HL-60 (cell line): ENCODE measurements at regions not wholly inside any gene's neighbourhood (a gene's known extent, or its start where the extent isn't known, plus 50 kb on each side); places are given as distances from the start of the nearest gene placed in this dataset.

Source experiments
- GABPA ChIP-seq: IDR thresholded peaks from 2 replicates; pipeline ENCODE4 v1.6.1; 2012; ENCODE audit warnings: low read depth
- POLR2AphosphoS5 ChIP-seq: IDR thresholded peaks from 2 replicates; pipeline ENCODE4 v1.6.1; 2012; ENCODE audit warnings: low read depth
- TF ChIP-seq, protein P1 (sequence below): IDR thresholded peaks from one replicate; pipeline ENCODE4 v1.5.1; 2011; ENCODE audit warnings: low read length, control low read depth, inconsistent platforms; ENCODE audit not compliant: insufficient read depth

DNA sequence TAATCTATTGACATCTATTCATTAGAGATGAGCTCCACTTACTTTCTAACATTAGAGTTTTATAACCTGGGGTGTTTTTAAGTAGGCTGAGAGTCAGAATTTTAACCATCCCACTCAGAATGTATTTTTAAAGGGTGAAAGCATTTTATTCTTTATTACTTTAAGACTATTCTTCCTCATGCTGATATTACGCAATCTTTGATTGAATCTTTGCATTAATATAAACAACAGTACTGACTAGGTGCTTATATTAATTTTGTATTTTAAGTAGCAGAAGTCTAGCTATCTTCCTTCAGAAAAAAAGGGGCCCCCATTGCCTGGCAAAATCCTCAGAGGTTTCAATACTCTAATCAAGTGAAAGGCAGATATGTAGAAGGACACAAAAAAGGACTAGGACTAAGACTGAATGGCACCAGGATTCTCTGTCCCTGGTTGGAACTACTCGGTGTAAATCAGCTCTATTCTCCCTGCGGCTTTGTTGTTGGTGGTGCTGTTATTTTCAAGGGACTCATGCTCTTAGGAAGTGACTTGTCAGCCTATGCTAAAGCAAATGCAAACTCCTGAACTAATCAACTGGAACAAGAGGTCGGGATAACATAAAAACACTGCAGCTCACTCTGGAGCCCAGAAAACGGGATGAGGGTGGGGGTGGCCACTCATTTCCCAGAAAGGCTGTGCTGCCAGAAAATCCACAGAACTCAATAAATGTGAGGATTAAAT lies 1324.4 kb downstream of the GRIK2 start:
- TF ChIP-seq, protein P1, sequence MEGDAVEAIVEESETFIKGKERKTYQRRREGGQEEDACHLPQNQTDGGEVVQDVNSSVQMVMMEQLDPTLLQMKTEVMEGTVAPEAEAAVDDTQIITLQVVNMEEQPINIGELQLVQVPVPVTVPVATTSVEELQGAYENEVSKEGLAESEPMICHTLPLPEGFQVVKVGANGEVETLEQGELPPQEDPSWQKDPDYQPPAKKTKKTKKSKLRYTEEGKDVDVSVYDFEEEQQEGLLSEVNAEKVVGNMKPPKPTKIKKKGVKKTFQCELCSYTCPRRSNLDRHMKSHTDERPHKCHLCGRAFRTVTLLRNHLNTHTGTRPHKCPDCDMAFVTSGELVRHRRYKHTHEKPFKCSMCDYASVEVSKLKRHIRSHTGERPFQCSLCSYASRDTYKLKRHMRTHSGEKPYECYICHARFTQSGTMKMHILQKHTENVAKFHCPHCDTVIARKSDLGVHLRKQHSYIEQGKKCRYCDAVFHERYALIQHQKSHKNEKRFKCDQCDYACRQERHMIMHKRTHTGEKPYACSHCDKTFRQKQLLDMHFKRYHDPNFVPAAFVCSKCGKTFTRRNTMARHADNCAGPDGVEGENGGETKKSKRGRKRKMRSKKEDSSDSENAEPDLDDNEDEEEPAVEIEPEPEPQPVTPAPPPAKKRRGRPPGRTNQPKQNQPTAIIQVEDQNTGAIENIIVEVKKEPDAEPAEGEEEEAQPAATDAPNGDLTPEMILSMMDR: no peak
- TF ChIP-seq POLR2AphosphoS5 (no peak), GABPA (no peak)
